Stimulated activated CD8-positive, alpha-beta memory T cell treated with anti-CD3 and anti-CD28 coated beads, Interleukin-4, amount 100 ng/mL, for 24 hours (primary cell): ENCODE measurements at regions not wholly inside any gene's neighbourhood (a gene's known extent, or its start where the extent isn't known, plus 50 kb on each side); places are given as distances from the start of the nearest gene placed in this dataset.

Experiments
- DNase-seq: peaks from one replicate; pipeline ENCODE4 v3.0.0-alpha.2; 2020; ENCODE audit warnings: low read depth

- no peak for DNase-seq
Observed at GRCh38 chr19:31601855-31602254, 252.6 kb upstream of the TSHZ3 start.

GRCh38 chr19:31602548-31602947, 253.3 kb upstream of the TSHZ3 start:
- DNase-seq = no peak

GRCh38 chr19:31604493-31605040, 255.3 kb upstream of the TSHZ3 start:
- no peak for DNase-seq

- DNase-seq = no peak
Observed at GRCh38 chr19:31610018-31610417, 260.8 kb upstream of the TSHZ3 start.

GRCh38 chr19:31611046-31611877, 262.0 kb upstream of the TSHZ3 start:
- DNase-seq = no peak

- no peak for DNase-seq
Observed at GRCh38 chr19:31612873-31613272, 263.6 kb upstream of the TSHZ3 start.

- DNase-seq = no peak
Observed at GRCh38 chr19:31613683-31614219, 264.5 kb upstream of the TSHZ3 start.

- DNase-seq = no peak
Observed at GRCh38 chr19:31616031-31616430, 266.8 kb upstream of the TSHZ3 start.

- no peak for DNase-seq
Observed at GRCh38 chr19:31617010-31617585, 267.9 kb upstream of the TSHZ3 start.

GRCh38 chr19:31625056-31625455, 275.8 kb upstream of the TSHZ3 start:
- no peak for DNase-seq

- no peak for DNase-seq
Observed at GRCh38 chr19:31625575-31625974, 276.3 kb upstream of the TSHZ3 start.

GRCh38 chr19:31626941-31627340, 277.7 kb upstream of the TSHZ3 start:
- DNase-seq = no peak

- no peak for DNase-seq
Observed at GRCh38 chr19:31627620-31628365, 278.6 kb upstream of the TSHZ3 start.

GRCh38 chr19:31629579-31630363, 280.5 kb upstream of the TSHZ3 start:
- DNase-seq = no peak

- DNase-seq = no peak
Observed at GRCh38 chr19:31633014-31633413, 283.8 kb upstream of the TSHZ3 start.

- no peak for DNase-seq
Observed at GRCh38 chr19:31639306-31639705, 290.1 kb upstream of the TSHZ3 start.

- no peak for DNase-seq
Observed at GRCh38 chr19:31641591-31641990, 292.4 kb upstream of the TSHZ3 start.

- DNase-seq = no peak
Observed at GRCh38 chr19:31648347-31648746, 299.1 kb upstream of the TSHZ3 start.

- DNase-seq = no peak
Observed at GRCh38 chr19:31656507-31656906, 307.3 kb upstream of the TSHZ3 start.

GRCh38 chr19:31658993-31659896, 310.0 kb upstream of the TSHZ3 start:
- no peak for DNase-seq

- DNase-seq = no peak
Observed at GRCh38 chr19:31659897-31660210, 310.6 kb upstream of the TSHZ3 start.
